ENCODE measurements at regions not wholly inside any gene's neighbourhood (a gene's known extent, or its start where the extent isn't known, plus 50 kb on each side); places are given as distances from the start of the nearest gene placed in this dataset.

GRCh38 chrX:36577006-36577405, 431.2 kb upstream of the FAM47C start:
- Histone ChIP-seq H3K4me3 (ENCODE audit: insufficient read depth, low read depth, low read length) (no peak overlapping the region), H3K36me3 (replicated peaks; ENCODE audit: control insufficient read depth, insufficient read depth, low read length) (no peaks in the 10 kb centered on the region), H3K27me3 (ENCODE audit: control insufficient read depth, insufficient read depth, low read length) (no peaks in the 10 kb centered on the region; the same call in 1 of the 2 replicates)
- no peak for DNase-seq

GRCh38 chrX:36581030-36581429, 427.1 kb upstream of the FAM47C start:
- H3K36me3 ChIP-seq (replicated peaks; ENCODE audit: control insufficient read depth, insufficient read depth, low read length) = no peaks in the 10 kb centered on the region
- no peak overlapping the region for H3K4me3 ChIP-seq (ENCODE audit: insufficient read depth, low read depth, low read length)
- no peaks in the 10 kb centered on the region for H3K27me3 ChIP-seq (ENCODE audit: control insufficient read depth, insufficient read depth, low read length)
- no peak for DNase-seq

GRCh38 chrX:36583674-36584073, 424.5 kb upstream of the FAM47C start:
- no peaks in the 10 kb centered on the region for H3K27me3 ChIP-seq (ENCODE audit: control insufficient read depth, insufficient read depth, low read length)
- no peak overlapping the region for H3K4me3 ChIP-seq (ENCODE audit: insufficient read depth, low read depth, low read length)
- DNase-seq = no peak
- H3K36me3 ChIP-seq (replicated peaks; ENCODE audit: control insufficient read depth, insufficient read depth, low read length) = no peaks in the 10 kb centered on the region

- no peaks in the 10 kb centered on the region for H3K36me3 ChIP-seq (replicated peaks; ENCODE audit: control insufficient read depth, insufficient read depth, low read length)
- H3K27me3 ChIP-seq (ENCODE audit: control insufficient read depth, insufficient read depth, low read length) = no peaks in the 10 kb centered on the region
- DNase-seq = no peak
- no peak overlapping the region for H3K4me3 ChIP-seq (ENCODE audit: insufficient read depth, low read depth, low read length)
Observed at GRCh38 chrX:36609616-36610585, 398.3 kb upstream of the FAM47C start.

- Histone ChIP-seq H3K36me3 (replicated peaks; ENCODE audit: control insufficient read depth, insufficient read depth, low read length) (no peaks in the 10 kb centered on the region), H3K4me3 (ENCODE audit: insufficient read depth, low read depth, low read length) (no peak overlapping the region), H3K27me3 (ENCODE audit: control insufficient read depth, insufficient read depth, low read length) (no peaks in the 10 kb centered on the region)
- no peak for DNase-seq
Observed at GRCh38 chrX:36626898-36627297, 381.3 kb upstream of the FAM47C start.

GRCh38 chrX:36640232-36640631, 367.9 kb upstream of the FAM47C start:
- Histone ChIP-seq H3K4me3 (ENCODE audit: insufficient read depth, low read depth, low read length) (no peak overlapping the region), H3K27me3 (ENCODE audit: control insufficient read depth, insufficient read depth, low read length) (no peaks in the 10 kb centered on the region), H3K36me3 (replicated peaks; ENCODE audit: control insufficient read depth, insufficient read depth, low read length) (no peaks in the 10 kb centered on the region)
- no peak for DNase-seq

GRCh38 chrX:36642052-36642451, 366.1 kb upstream of the FAM47C start:
- no peak for DNase-seq
- Histone ChIP-seq H3K4me3 (ENCODE audit: insufficient read depth, low read depth, low read length) (no peak overlapping the region), H3K36me3 (replicated peaks; ENCODE audit: control insufficient read depth, insufficient read depth, low read length) (no peaks in the 10 kb centered on the region), H3K27me3 (ENCODE audit: control insufficient read depth, insufficient read depth, low read length) (no peaks in the 10 kb centered on the region)

GRCh38 chrX:36650622-36651021, 357.5 kb upstream of the FAM47C start:
- DNase-seq = no peak

GRCh38 chrX:36683507-36683906, 324.7 kb upstream of the FAM47C start:
- no peak for DNase-seq
- H3K27me3 ChIP-seq (ENCODE audit: control insufficient read depth, insufficient read depth, low read length) = no peaks in the 10 kb centered on the region
- H3K4me3 ChIP-seq (ENCODE audit: insufficient read depth, low read depth, low read length) = no peak overlapping the region
- no peaks in the 10 kb centered on the region for H3K36me3 ChIP-seq (replicated peaks; ENCODE audit: control insufficient read depth, insufficient read depth, low read length)

More at GRCh38 chrX:36650622-36651021, 357.5 kb upstream of the FAM47C start:
- no peaks in the 10 kb centered on the region for H3K36me3 ChIP-seq (replicated peaks; ENCODE audit: control insufficient read depth, insufficient read depth, low read length)
- H3K4me3 ChIP-seq (ENCODE audit: insufficient read depth, low read depth, low read length) = no peak overlapping the region
- H3K27me3 ChIP-seq (ENCODE audit: control insufficient read depth, insufficient read depth, low read length) = no peaks in the 10 kb centered on the region

- DNase-seq = peak; percentile 5
- Histone ChIP-seq H3K27me3 (ENCODE audit: control insufficient read depth, insufficient read depth, low read length) (no peaks in the 10 kb centered on the region), H3K36me3 (replicated peaks; ENCODE audit: control insufficient read depth, insufficient read depth, low read length) (no peaks in the 10 kb centered on the region), H3K4me3 (ENCODE audit: insufficient read depth, low read depth, low read length) (no peak overlapping the region)
Observed at GRCh38 chrX:36684053-36684452, 324.1 kb upstream of the FAM47C start.

GRCh38 chrX:36721990-36722389, 286.2 kb upstream of the FAM47C start:
- H3K27me3 ChIP-seq (ENCODE audit: control insufficient read depth, insufficient read depth, low read length) = no peaks in the 10 kb centered on the region
- H3K36me3 ChIP-seq (replicated peaks; ENCODE audit: control insufficient read depth, insufficient read depth, low read length) = no peaks in the 10 kb centered on the region
- no peak overlapping the region for H3K4me3 ChIP-seq (ENCODE audit: insufficient read depth, low read depth, low read length)
- no peak for DNase-seq

- DNase-seq = no peak
- H3K36me3 ChIP-seq (replicated peaks; ENCODE audit: control insufficient read depth, insufficient read depth, low read length) = no peaks in the 10 kb centered on the region
- H3K27me3 ChIP-seq (ENCODE audit: control insufficient read depth, insufficient read depth, low read length) = no peaks in the 10 kb centered on the region; the same call in 1 of the 2 replicates
- no peak overlapping the region for H3K4me3 ChIP-seq (ENCODE audit: insufficient read depth, low read depth, low read length)
Observed at GRCh38 chrX:36753602-36754001, 254.6 kb upstream of the FAM47C start.

- H3K27me3 ChIP-seq (ENCODE audit: control insufficient read depth, insufficient read depth, low read length) = no peaks in the 10 kb centered on the region; the same call in 1 of the 2 replicates
- H3K4me3 ChIP-seq (ENCODE audit: insufficient read depth, low read depth, low read length) = no peak overlapping the region
- DNase-seq = no peak
Observed at GRCh38 chrX:36787752-36788151, 220.4 kb upstream of the FAM47C start.

GRCh38 chrX:36803151-36803550, 205.0 kb upstream of the FAM47C start:
- Histone ChIP-seq H3K4me3 (ENCODE audit: insufficient read depth, low read depth, low read length) (no peak overlapping the region), H3K27me3 (ENCODE audit: control insufficient read depth, insufficient read depth, low read length) (no peaks in the 10 kb centered on the region), H3K36me3 (replicated peaks; ENCODE audit: control insufficient read depth, insufficient read depth, low read length) (no peaks in the 10 kb centered on the region)
- DNase-seq = no peak

More at GRCh38 chrX:36787752-36788151, 220.4 kb upstream of the FAM47C start:
- no peaks in the 10 kb centered on the region for H3K36me3 ChIP-seq (replicated peaks; ENCODE audit: control insufficient read depth, insufficient read depth, low read length)

- H3K4me3 ChIP-seq (ENCODE audit: insufficient read depth, low read depth, low read length) = no peak overlapping the region
- no peaks in the 10 kb centered on the region for H3K36me3 ChIP-seq (replicated peaks; ENCODE audit: control insufficient read depth, insufficient read depth, low read length)
- no peak for DNase-seq
- no peaks in the 10 kb centered on the region for H3K27me3 ChIP-seq (ENCODE audit: control insufficient read depth, insufficient read depth, low read length)
Observed at GRCh38 chrX:36804066-36804465, 204.1 kb upstream of the FAM47C start.
